SK-N-SH treated with all-trans-retinoic acid at 6 μM for 48 hours (cell line): ENCODE measurements at regions not wholly inside any gene's neighbourhood (a gene's known extent, or its start where the extent isn't known, plus 50 kb on each side); places are given as distances from the start of the nearest gene placed in this dataset.
"Not testable (repeated sequence)": the region's sequence is repeated elsewhere in the genome, so short reads cannot be mapped to it uniquely, and the experiment has no call there.

ENCODE experiments used
- ATAC-seq: fragments of 200-7000 bp; cut with Tn5 transposase; 3 replicates; pipeline ENCODE4 v1.9.1; 2020; ENCODE audit warnings: mild to moderate bottlenecking, moderate library complexity
- ARNTL ChIP-seq: fragments of 450-650 bp; formaldehyde crosslinking; IDR thresholded peaks from 2 replicates; pipeline ENCODE4 v1.5.0; 2020; ENCODE audit warnings: low read depth, mild to moderate bottlenecking, moderate library complexity, borderline replicate concordance
- BACH2 ChIP-seq: fragments of 250-450 bp; sonication (Bioruptor Pico); IDR thresholded peaks from 2 replicates; pipeline ENCODE4 v1.9.0; 2021; ENCODE audit warnings: mild to moderate bottlenecking, borderline replicate concordance
- CREB5 ChIP-seq: fragments of 250-450 bp; sonication (Bioruptor Pico); IDR thresholded peaks from 2 replicates; pipeline ENCODE4 v1.5.1; 2020; ENCODE audit warnings: low read depth, mild to moderate bottlenecking, moderate library complexity
- CSDC2 ChIP-seq: fragments of 250-450 bp; sonication (Bioruptor Pico); IDR thresholded peaks from 2 replicates; pipeline ENCODE4 v1.5.0; 2020; ENCODE audit warnings: mild to moderate bottlenecking, moderate library complexity
- GLIS3 ChIP-seq: fragments of 250-450 bp; sonication (Bioruptor Pico); IDR thresholded peaks from 2 replicates; pipeline ENCODE4 v1.5.0; 2020; ENCODE audit warnings: mild to moderate bottlenecking, moderate library complexity
- ISL1 ChIP-seq: fragments of 250-450 bp; sonication (Bioruptor Pico); IDR thresholded peaks from 2 replicates; pipeline ENCODE4 v2.1.2; 2022; ENCODE audit warnings: mild to moderate bottlenecking, moderate library complexity
- OSR1 ChIP-seq: fragments of 250-450 bp; sonication (Bioruptor Pico); IDR thresholded peaks from 2 replicates; pipeline ENCODE4 v1.8.0; 2022; ENCODE audit warnings: moderate library complexity, mild to moderate bottlenecking, inconsistent platforms
- PATZ1 ChIP-seq: fragments of 250-450 bp; sonication (Bioruptor Pico); IDR thresholded peaks from 2 replicates; pipeline ENCODE4 v1.8.0; 2020; ENCODE audit warnings: mild to moderate bottlenecking, moderate library complexity, borderline replicate concordance
- POU6F1 ChIP-seq: fragments of 250-450 bp; sonication (Bioruptor Pico); IDR thresholded peaks from 2 replicates; pipeline ENCODE4 v1.8.0; 2021; ENCODE audit warnings: low read depth, mild to moderate bottlenecking, moderate library complexity, borderline replicate concordance
- RARB ChIP-seq: fragments of 250-450 bp; sonication (Bioruptor Pico); IDR thresholded peaks from 2 replicates; pipeline ENCODE4 v1.8.0; 2021; ENCODE audit warnings: mild to moderate bottlenecking, moderate library complexity
- SNAI2 ChIP-seq: fragments of 250-450 bp; sonication (Bioruptor Pico); IDR thresholded peaks from 2 replicates; pipeline ENCODE4 v1.5.0; 2020; ENCODE audit warnings: mild to moderate bottlenecking, moderate library complexity
- TCF4 ChIP-seq: fragments of 250-450 bp; sonication (Bioruptor Pico); IDR thresholded peaks from 2 replicates; pipeline ENCODE4 v1.8.0; 2021; ENCODE audit warnings: mild to moderate bottlenecking, moderate library complexity, borderline replicate concordance
- TOX ChIP-seq: fragments of 250-450 bp; sonication (Bioruptor Pico); IDR thresholded peaks from 2 replicates; pipeline ENCODE4 v1.8.0; 2021; ENCODE audit warnings: mild to moderate bottlenecking, moderate library complexity, borderline replicate concordance
- TSHZ2 ChIP-seq: fragments of 250-450 bp; sonication (Bioruptor Pico); IDR thresholded peaks from 2 replicates; pipeline ENCODE4 v1.5.0; 2020; ENCODE audit warnings: mild to moderate bottlenecking, moderate library complexity
- ZC3H10 ChIP-seq: fragments of 250-450 bp; sonication (Bioruptor Pico); IDR thresholded peaks from 2 replicates; pipeline ENCODE4 v1.5.1; 2021; ENCODE audit warnings: mild to moderate bottlenecking, moderate library complexity
- ZFP3 ChIP-seq: fragments of 250-450 bp; sonication (Bioruptor Pico); IDR thresholded peaks from 2 replicates; pipeline ENCODE4 v1.5.0; 2020; ENCODE audit warnings: mild to moderate bottlenecking, moderate library complexity
- ZFP30 ChIP-seq: fragments of 450-650 bp; formaldehyde crosslinking; IDR thresholded peaks from 2 replicates; pipeline ENCODE4 v1.5.0; 2022; ENCODE audit warnings: mild to moderate bottlenecking, moderate library complexity
- ZNF565 ChIP-seq: fragments of 450-650 bp; formaldehyde crosslinking; conservative IDR thresholded peaks from 2 replicates; pipeline ENCODE4 v1.5.0; 2020; ENCODE audit warnings: low read depth, mild to moderate bottlenecking, moderate library complexity
- ZNF70 ChIP-seq: fragments of 450-650 bp; formaldehyde crosslinking; IDR thresholded peaks from 2 replicates; pipeline ENCODE4 v1.5.0; 2020; ENCODE audit warnings: mild to moderate bottlenecking, moderate library complexity

GRCh38 chr15:69613182-69613581 is 160.6 kb downstream of the RPLP1 start:
- no peak for ATAC-seq
- TF ChIP-seq PATZ1 (CRISPR knock-in tag) (no peak), TSHZ2 (CRISPR knock-in tag) (no peak), GLIS3 (CRISPR knock-in tag) (no peak), TCF4 (CRISPR knock-in tag) (no peak), OSR1 (CRISPR knock-in tag) (no peak), POU6F1 (CRISPR knock-in tag) (no peak), ZNF565 (CRISPR knock-in tag) (no peak), ISL1 (CRISPR knock-in tag) (no peak), BACH2 (no peak), ZC3H10 (no peak), RARB (CRISPR knock-in tag) (no peak), SNAI2 (no peak), ZNF70 (no peak)

- ATAC-seq: no peak
- no peak for TF ChIP-seq ZFP30 (CRISPR knock-in tag)
- no peak for TF ChIP-seq ZNF565 (CRISPR knock-in tag)
- no peak for TF ChIP-seq ZC3H10
- no peak for TF ChIP-seq GLIS3 (CRISPR knock-in tag)
- no peak for TF ChIP-seq TSHZ2 (CRISPR knock-in tag)
- no peak for TF ChIP-seq ZNF70
- TF ChIP-seq RARB (CRISPR knock-in tag): no peak
- no peak for TF ChIP-seq ZFP3
- TF ChIP-seq ISL1 (CRISPR knock-in tag): no peak
- no peak for TF ChIP-seq OSR1 (CRISPR knock-in tag)
Observed at GRCh38 chr15:69613988-69614387, 161.4 kb downstream of the RPLP1 start.

GRCh38 chr15:69615736-69616135 is 163.1 kb downstream of the RPLP1 start:
- TF ChIP-seq ZFP3: no peak
- TF ChIP-seq BACH2: no peak
- TF ChIP-seq GLIS3 (CRISPR knock-in tag): no peak
- TF ChIP-seq SNAI2: no peak
- no peak for TF ChIP-seq ZNF565 (CRISPR knock-in tag)
- TF ChIP-seq CREB5 (CRISPR knock-in tag): no peak
- no peak for TF ChIP-seq ISL1 (CRISPR knock-in tag)
- TF ChIP-seq CSDC2 (CRISPR knock-in tag): no peak
- ATAC-seq: no peak

- no peak for ATAC-seq
- TF ChIP-seq TOX (CRISPR knock-in tag): no peak
- no peak for TF ChIP-seq TCF4 (CRISPR knock-in tag)
- no peak for TF ChIP-seq ZC3H10
- no peak for TF ChIP-seq ARNTL (CRISPR knock-in tag)
- no peak for TF ChIP-seq RARB (CRISPR knock-in tag)
- no peak for TF ChIP-seq SNAI2
Observed at GRCh38 chr15:69616558-69616957, 163.9 kb downstream of the RPLP1 start.

GRCh38 chr15:69617144-69617543 is 164.5 kb downstream of the RPLP1 start:
- ATAC-seq: not testable (repeated sequence)
